Nephron (organoid): ENCODE measurements at regions not wholly inside any gene's neighbourhood (a gene's known extent, or its start where the extent isn't known, plus 50 kb on each side); places are given as distances from the start of the nearest gene placed in this dataset.

ENCODE experiments used
- H3K27ac Mint-ChIP-seq, 3 experiments: 2 replicates each; pipeline ENCODE4 v1.8.0; 2020; ENCODE audit warnings: mixed read lengths in 3 of 3, mild to moderate bottlenecking in 2 of 3, moderate library complexity in 1 of 3
- H3K27me3 Mint-ChIP-seq: 2 replicates; pipeline ENCODE4 v1.8.0; 2021; ENCODE audit warnings: low read depth, mild to moderate bottlenecking, moderate library complexity, mixed read lengths
- H3K36me3 Mint-ChIP-seq: 2 replicates; pipeline ENCODE4 v1.8.0; 2020; ENCODE audit warnings: low read depth, mixed read lengths
- H3K4me1 Mint-ChIP-seq: 2 replicates; pipeline ENCODE4 v1.8.0; 2020; ENCODE audit warnings: mixed read lengths
- H3K4me3 Mint-ChIP-seq, 3 experiments: 2 replicates each; pipeline ENCODE4 v1.8.0; 2020; ENCODE audit warnings: mild to moderate bottlenecking in 3 of 3, mixed read lengths in 3 of 3, moderate library complexity in 2 of 3
- H3K9me3 Mint-ChIP-seq: 2 replicates; pipeline ENCODE4 v1.8.0; 2020; ENCODE audit warnings: mixed read lengths
- CTCF ChIP-seq, 3 experiments: fragments of 200-600 bp; sonication (generic); IDR thresholded peaks; one replicate each; pipeline ENCODE4 v1.5.0; 2021; ENCODE audit warnings: antibody characterized with exemption in 3 of 3; ENCODE audit not compliant: unreplicated experiment in 3 of 3

DNA sequence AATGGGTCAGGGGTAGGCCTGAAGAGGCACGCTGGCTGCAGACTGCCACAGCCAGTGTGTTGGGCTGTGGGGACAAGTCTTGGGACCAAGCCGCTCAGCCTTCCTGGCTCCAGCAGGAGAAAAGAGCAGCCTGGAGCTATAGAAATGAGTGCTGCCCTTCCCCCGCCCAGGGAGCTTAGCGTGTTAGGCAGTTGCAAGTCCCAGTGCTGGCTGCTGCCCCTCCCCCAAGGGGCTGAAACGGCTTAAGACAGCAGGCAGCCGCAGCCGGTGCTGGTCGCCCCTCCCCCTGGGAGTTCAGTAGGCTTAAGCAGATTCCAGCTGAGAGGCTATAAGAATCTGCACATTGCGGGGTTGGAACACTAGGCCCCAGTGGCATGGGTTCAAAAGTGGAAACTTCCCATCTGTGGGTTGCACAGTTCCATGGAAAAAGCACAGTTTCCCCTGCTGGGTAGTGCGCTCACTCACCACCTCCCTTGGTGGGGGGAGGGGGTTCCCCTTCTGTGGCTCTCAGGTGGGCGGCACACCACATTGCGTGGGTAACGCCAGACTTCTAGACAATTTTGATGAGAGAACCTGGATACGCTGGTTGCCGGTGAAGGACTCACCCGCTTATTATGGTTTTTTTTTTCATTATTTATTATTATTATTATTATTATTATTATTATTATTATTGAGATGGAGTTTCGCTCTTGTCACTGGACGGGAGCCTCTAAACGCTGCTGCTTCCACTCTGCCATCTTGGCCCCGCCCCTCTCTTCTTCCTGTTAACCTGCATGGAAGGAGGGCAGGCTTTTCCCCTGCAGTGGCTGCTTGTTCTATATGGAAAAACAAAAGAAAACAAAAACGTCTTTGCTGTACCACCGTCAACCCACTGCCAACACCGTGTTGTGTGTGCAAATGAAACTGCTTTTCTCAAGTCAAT lies 151.1 kb downstream of the CXCL12 start:
- Mint-ChIP-seq H3K4me3 (peak overlapping the region in 1 of 3 experiments; percentile 34), H3K27ac (peak overlapping the region; percentile 71 to 88 (median 79))
- no peak for TF ChIP-seq CTCF (IDR thresholded peaks at IDR 0.05; ENCODE audit: unreplicated experiment in 3 of 3)

GRCh38 chr10:44217274-44217820 lies 167.6 kb downstream of the CXCL12 start:
- H3K4me3 Mint-ChIP-seq, result no peak overlapping the region
- H3K36me3 Mint-ChIP-seq, result peaks cover 11% of the 10 kb centered on the region
- no peaks in the 10 kb centered on the region for H3K4me1 Mint-ChIP-seq

More for the DNA sequence above, 151.1 kb downstream of the CXCL12 start:
- Mint-ChIP-seq H3K4me1 (peaks cover 15% of the 10 kb centered on the region), H3K9me3 (peaks cover 35% of the 10 kb centered on the region), H3K36me3 (peaks cover 14% of the 10 kb centered on the region), H3K27me3 (no peaks in the 10 kb centered on the region)

GRCh38 chr10:44216073-44216472 lies 168.8 kb downstream of the CXCL12 start:
- Mint-ChIP-seq H3K36me3 (peaks cover 8% of the 10 kb centered on the region), H3K9me3 (peaks cover 53% of the 10 kb centered on the region)
- TF ChIP-seq CTCF (IDR thresholded peaks at IDR 0.05; ENCODE audit: unreplicated experiment in 3 of 3), result no peak

More at GRCh38 chr10:44217274-44217820, 167.6 kb downstream of the CXCL12 start:
- TF ChIP-seq CTCF (IDR thresholded peaks at IDR 0.05; ENCODE audit: unreplicated experiment in 3 of 3), result no peak
- Mint-ChIP-seq H3K9me3 (peaks cover 59% of the 10 kb centered on the region), H3K27ac (no peak overlapping the region), H3K27me3 (peaks cover 8% of the 10 kb centered on the region)

DNA sequence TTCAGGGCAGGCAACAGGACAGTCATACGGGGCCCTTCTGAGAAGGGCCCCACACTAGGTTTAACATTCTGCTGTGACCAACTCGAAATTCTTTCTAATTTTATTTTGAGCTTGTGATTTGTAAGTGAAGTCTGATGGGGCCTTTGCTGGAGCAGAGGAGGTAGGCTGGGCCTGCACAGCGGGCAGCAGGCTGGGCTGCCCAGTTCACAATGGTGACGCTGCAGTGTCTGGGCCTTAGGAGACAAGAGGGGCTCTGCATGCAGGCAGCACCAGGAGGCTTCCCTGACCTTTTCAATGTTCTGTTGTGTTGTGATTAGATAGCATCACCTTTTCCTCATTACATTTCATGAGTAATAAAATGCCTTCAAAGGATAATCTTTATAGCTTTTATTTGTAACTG lies 175.1 kb downstream of the CXCL12 start:
- TF ChIP-seq CTCF (IDR thresholded peaks at IDR 0.05; ENCODE audit: unreplicated experiment in 3 of 3), result no peak
- H3K4me3 Mint-ChIP-seq, result no peak overlapping the region
- H3K27ac Mint-ChIP-seq, result peak overlapping the region in 1 of 3 experiments; percentile 40
- peaks cover 17% of the 10 kb centered on the region for H3K9me3 Mint-ChIP-seq
- peaks cover 26% of the 10 kb centered on the region for H3K4me1 Mint-ChIP-seq
- peaks cover 8% of the 10 kb centered on the region for H3K36me3 Mint-ChIP-seq
- peaks cover 9% of the 10 kb centered on the region for H3K27me3 Mint-ChIP-seq

More at GRCh38 chr10:44216073-44216472, 168.8 kb downstream of the CXCL12 start:
- Mint-ChIP-seq H3K27ac (no peak overlapping the region), H3K4me1 (no peaks in the 10 kb centered on the region), H3K27me3 (peaks cover 8% of the 10 kb centered on the region), H3K4me3 (no peak overlapping the region)

DNA sequence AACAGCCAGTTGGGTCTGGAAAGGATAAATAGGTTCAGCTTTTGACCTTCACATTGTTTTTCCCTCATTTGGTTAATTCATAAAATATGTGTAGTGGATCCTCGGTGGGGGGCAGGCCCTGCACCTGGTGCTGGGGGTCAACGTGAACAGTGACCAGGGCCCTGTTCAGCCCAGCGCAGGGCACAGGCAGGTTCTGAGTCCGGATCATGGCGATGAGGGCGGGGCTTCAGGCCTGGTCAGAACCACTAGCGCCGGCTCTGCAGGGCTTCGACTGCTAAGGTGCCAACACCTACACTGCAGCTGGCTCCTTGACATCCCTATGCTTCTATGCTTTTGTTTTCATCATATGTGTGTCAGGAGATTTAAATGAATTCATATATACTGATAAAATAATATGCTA lies 177.7 kb downstream of the CXCL12 start:
- Mint-ChIP-seq H3K27ac (no peak overlapping the region), H3K9me3 (peaks cover 4% of the 10 kb centered on the region), H3K4me3 (no peak overlapping the region), H3K36me3 (no peaks in the 10 kb centered on the region), H3K27me3 (peaks cover 11% of the 10 kb centered on the region), H3K4me1 (peaks cover 31% of the 10 kb centered on the region)
- TF ChIP-seq CTCF (IDR thresholded peaks at IDR 0.05; ENCODE audit: unreplicated experiment in 3 of 3), result no peak
